Renal cortical epithelial cell (primary cell): ENCODE measurements at regions not wholly inside any gene's neighbourhood (a gene's known extent, or its start where the extent isn't known, plus 50 kb on each side); places are given as distances from the start of the nearest gene placed in this dataset.
"Not testable (repeated sequence)": the region's sequence is repeated elsewhere in the genome, so short reads cannot be mapped to it uniquely, and the experiment has no call there.

Source experiments
- DNase-seq: peaks from one replicate; pipeline ENCODE4 v3.0.0-alpha.2; 2011; ENCODE audit warnings: low read depth

DNA sequence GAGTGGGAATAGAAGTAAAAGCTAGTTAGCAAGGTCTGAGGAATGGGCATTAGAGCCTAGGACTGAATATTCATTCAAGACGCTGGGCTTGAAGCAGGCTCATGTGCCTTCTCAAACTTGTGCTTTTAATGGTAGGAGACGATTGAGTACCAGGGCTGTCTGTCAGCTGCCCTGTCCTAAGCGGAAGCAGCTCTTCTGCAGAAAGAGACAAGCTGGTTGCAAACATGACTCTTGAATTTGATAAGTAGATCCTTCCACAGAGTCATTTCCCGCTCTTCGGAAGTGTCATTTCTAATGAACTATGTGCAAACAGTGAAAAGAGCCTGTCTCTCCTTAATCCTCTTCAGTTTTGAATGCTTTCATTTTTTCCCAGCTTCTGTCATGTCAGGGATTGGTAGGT is 176.4 kb downstream of the TFAP2B start:
- DNase-seq: no peak

DNA sequence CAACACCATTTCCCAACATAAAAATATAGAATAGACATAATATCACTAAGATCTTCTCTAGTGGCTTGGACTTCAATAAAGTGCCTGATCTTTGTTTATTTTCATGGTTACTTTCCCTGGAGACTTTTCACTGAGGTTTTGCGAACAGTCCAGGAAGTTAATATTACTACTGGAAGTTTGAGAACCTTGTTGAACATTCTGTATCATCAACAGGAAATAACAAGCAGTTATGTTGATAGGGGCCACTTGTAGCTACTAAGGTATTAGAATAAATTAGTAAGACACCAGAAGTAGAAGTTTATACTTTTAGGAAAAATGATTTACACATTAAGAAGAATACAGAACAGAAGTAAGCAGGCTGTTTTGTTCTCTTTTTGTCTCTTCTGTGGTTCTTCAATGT is 180.2 kb downstream of the TFAP2B start:
- DNase-seq: peak; percentile 61

DNA sequence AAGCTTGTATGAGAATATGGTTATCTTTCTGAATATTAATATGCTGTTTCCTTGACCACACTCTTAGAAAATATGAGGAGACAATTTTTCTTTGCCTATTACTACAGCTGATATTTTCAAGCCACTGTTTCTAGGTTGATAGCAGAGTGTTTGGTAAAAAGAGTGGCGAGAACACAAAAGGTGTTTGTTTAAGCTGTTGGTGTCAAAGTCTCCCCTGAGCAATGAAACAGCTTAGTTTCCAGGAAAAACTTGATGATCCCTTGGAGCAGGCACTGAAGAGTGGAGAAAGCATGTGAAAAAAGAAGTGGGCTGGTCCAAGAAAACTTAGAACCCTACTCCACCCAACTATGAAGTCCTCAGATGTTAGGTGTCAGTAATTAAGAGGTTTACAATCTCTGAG is 182.7 kb downstream of the TFAP2B start:
- DNase-seq: no peak

DNA sequence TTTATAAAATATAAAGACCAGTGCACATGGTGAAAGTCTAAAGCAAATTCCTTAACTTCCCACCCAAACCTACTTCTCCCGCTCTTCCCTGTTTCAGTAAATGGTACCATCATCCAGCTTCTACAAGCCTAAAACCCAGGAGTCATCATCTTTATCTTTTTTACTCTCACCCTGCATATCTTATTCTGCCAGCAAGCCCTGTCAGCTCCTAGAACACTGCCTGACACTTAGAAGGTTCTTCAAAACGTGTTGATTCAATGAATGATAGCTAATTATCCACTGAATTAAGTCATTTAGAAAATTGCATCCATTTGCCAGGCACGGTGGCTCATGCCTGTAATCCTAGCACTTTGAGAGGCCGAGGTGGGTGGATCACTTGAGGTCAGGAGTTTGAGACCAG is 185.7 kb downstream of the TFAP2B start:
- no peak for DNase-seq

DNA sequence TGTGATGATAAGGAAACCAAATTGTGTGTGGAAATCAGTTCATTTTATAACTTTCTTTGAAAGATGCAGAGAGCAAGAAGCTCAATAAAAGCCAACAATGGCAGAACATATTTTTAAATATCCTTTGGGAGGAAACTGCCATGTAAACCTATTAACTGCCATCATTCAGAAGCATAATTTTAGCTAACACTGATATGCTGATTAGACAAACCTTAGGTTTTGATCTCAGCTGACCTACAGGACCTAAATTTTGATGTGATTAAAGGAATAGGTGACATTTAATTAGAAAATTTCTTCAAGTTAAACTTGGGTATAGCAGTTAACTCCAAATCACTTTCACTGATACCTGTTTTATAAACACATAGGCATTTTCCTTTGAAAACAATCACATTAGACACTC is 187.1 kb downstream of the TFAP2B start:
- DNase-seq: no peak

DNA sequence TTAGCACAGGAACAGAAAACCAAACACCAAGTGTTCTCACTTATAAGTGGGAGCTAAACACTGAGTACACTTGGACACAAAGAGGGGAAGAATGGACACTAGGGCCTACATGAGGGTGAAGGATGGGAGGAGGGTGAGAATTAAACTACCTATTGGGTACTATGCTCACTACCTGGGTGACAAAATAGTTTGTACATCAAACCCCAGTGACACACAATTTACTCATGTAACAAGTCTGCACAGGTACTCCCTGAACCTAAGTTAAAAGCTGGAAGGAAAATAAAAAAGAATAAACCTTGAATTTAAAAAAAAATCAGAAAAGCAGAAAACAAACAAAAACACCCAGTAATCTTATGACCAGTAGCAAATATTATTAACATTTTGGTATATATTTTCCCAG is 188.6 kb downstream of the TFAP2B start:
- no peak for DNase-seq

DNA sequence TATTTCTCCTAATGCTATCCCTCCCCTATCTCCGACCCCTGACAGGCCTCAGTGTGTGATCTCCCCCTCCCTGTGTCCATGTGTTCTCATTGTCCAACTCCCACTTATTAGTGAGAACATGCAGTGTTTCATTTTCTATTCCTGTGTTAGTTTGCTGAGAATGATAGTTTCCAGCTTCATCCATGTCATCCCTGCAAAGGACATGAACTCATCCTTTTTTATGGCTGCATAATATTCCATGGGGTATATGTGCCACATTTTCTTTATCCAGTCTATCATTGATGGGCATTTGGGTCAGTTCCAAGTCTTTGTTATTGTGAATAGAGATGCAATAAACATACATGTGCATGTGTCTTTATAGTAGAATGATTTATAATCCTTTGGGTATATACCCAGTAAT is 190.0 kb downstream of the TFAP2B start:
- DNase-seq: not testable (repeated sequence)

DNA sequence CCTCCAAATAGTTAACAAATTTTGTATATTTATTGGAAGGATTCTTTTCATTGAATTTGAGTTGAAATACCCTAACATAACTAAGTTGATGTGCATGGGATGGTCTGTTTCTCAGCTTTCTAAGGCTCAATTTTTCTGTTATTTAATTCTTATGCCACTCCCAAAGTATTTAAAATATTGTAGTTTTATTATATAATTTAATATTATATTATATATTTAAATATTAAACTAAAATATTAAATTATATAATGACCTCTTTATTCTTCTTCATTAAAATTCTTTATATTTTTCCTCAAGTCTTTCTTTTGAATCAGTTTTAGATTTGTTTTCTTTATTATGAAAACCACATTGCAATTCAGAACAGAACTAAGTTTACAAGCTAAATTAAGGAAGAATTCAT is 194.7 kb downstream of the TFAP2B start:
- DNase-seq: no peak

DNA sequence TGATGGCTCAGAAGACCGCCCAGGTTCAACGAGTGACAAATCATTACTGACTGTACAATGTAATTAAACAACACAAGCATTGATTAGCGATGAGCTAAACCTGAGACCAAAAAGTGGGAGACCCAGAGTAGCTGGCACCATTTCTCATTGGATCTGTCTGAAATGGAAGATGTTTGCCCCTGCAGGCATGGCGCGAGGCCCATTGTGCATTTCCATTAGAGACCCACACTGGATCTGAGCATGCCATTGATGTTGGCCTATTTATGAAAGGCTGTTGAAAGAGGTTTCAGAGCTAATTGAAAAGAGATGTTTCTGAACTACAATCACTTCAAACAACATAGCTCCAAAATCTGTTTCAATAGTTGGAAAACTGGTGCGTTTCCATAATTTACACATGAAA is 196.7 kb downstream of the TFAP2B start:
- DNase-seq: no peak

DNA sequence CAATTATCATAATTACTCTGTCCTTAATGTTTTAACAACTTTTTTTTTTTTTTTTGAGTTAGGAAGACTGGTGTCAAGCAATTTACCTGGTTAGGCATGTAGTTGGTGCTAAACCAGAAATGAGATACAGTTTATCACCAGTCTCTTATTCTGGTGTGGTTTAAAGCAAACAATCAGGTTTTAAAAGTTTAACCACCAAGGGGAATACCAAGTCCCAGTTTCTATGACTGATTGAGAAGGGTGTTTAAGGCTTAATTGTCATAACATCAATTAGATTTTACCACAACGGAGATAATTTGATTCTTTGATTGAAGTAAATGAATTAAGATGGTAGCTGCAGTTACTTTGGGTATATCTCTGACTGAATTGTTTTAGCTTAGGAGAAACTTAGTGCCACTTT is 197.8 kb downstream of the TFAP2B start:
- DNase-seq: no peak

DNA sequence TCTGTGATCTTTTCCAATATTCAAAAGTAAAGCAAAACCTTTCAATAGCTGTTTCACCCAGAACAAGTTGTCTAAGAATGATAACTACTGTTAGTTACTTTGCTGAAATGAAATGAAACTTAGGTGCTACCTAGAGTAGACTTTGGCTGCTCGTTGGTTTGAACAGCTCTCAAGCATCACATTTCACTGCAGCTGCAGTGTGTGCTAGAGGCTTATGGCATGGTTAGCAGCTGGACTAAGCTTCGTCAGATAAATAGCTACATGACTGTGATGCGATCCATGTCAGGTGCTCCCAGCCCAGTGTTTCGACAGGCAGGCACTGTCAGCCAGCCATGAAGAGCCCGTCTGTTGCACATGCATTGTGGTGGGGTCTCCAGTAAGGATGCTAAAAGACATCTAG is 201.1 kb downstream of the TFAP2B start:
- DNase-seq: peak; percentile 6

DNA sequence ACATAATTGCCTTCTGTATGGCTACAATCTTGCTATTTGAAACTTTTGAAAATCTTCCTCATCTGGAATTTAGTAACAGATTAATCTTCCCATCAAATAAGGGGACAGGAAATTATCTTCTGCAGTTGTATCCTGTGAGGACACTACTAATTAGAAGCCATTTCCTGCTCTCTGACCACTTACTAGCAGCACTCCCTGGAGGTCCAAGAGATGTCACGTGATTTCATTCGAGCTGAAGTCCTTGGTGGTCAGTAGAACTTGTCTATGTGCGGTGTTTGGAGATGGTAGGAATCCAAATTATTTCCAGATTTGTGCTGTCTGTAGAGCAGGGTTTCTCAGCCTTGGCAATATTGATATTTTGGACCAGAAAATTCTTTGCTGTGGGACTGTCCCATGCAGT is 202.5 kb downstream of the TFAP2B start:
- no peak for DNase-seq

DNA sequence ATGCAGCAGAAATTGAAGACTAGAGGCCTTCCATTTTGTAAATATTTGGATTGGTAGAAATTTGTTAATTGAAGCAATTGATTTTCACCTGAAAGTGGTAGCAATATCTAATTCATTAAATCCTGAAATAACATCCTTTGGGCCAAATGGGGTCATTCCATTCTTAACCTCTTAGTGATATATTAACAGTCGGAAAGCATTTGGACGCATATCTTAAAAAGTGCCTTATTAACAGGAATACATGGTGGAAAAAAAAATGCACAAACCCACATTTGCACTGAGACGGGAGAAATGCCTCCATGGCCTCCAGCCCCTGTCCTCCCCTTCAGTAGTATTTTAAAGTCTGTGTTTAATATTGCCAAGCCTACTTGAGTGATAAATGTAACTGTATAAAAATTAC is 205.5 kb downstream of the TFAP2B start:
- DNase-seq: peak; percentile 84

DNA sequence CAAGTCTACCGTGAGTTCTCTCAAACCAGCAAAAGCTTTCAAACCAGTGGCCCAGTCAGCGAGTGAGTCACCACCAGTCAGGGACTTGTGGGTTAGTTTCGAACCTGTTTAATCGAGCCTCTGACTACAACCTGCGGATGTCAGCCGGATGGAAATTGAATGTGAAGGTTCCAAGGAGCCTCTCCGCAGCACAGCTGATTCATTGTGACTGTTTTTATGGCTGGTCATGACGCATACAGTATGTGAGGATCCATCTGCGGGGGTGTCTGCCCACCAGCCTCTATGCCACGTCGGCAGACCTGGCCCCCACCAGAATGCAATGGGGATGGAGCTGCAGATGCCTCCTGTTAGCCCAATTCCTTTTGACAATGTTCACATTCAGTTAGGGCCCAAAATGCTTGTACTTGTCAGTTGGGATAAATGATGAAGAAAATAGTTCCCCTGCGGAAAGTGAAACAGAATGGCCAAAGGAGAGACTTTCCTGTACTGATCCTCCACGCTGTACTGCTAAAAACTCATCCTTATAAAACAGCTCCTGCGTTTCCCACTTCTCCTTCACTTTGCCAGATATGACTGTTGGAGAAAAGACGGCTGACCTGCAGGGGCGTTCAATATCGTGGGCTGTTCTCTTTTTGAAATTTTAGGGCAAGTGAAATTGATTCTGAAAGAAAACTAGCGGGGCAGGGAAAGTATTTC is 206.6 kb downstream of the TFAP2B start:
- DNase-seq: peak; percentile 92

DNA sequence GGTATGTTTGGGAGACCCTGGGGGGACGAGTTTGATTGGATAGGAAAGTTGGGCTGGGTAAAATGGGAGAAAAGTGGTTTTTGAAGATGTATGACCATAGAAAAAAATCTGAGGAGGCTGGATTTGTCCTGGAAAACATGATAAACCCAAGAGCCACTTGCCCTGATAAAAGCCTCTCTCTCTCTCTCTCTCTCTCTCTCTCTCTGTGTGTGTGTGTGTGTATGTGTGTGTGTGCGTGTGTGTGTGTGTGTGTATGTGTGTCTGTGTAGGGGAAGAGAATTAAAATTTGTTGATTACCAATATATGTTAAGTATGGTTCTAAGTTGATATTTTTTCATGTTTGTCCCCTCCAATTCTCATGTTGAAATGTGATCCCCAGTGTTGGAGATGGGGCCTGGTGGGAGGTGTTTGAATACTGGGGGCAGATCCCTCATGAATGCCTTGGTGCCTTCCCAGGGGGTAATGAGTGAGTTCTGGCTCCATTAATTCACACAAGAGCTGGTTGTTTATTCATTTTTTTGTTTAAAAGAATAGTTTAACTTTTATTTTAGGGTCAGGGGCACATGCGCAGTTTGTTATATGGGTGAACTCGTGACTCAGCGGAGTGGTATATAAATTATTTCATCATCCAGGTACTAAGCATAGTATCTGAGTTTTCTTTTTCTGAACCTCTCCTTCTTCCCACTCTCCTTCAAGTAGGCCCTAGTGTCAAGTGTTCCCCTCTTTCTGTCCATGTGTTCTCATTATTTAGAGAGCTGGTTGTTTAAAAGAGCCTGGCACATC is 208.8 kb downstream of the TFAP2B start:
- peak; percentile 34 for DNase-seq

DNA sequence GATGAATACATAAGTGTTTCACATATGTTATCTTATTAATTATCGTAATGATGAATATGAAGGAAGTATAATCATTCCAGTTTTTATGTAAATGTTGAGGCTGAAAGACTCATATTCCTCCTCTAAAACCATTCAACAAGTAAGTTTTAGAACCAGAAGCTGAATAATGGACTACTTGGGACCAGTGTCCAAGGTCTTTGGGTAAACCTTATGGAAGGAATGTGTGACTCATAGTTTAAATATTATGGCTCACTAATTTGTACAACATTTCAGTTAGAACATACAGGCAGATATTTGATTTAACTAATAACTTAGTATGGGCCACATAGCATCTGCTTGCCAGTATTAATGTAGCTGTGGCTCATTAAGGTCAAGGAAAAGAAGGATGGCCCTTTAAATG is 209.6 kb downstream of the TFAP2B start:
- peak; percentile 85 for DNase-seq

DNA sequence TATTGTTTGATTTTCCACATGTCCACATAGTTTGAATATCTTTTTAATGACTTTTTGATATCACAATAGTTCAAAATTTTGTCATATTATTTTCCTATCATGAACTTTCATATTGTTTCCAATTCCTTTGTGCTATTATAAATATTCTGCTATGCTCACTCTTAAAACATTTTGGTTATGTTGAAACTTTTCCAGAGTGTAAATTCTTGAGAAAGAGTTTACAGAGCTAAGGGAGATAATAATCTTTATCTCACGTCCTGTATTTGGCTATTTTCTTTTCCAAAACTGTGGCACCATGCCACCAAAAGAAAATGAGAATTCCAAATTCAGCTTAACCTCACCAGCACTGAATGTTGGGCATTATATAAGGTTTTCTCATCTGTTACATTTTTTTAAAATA is 210.9 kb downstream of the TFAP2B start:
- DNase-seq: no peak

DNA sequence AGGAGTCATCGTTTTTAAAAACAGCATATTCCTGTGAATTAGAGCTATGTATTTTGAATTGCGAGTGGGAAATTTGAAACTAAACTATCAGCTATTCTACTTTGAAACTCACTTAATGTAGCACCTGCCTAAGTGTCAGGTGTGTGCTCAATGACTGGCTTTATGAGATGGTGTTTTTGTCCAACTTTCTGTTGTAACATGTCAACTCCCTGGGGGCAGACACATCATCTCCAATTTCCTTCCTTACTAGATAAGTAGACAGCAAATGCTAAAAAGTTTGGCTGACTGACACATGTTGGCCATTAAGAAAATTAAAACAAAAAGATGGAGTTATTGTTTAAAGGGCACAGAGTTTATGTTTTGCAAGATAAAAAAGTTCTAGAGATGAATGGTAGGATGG is 226.9 kb downstream of the TFAP2B start:
- DNase-seq: no peak

DNA sequence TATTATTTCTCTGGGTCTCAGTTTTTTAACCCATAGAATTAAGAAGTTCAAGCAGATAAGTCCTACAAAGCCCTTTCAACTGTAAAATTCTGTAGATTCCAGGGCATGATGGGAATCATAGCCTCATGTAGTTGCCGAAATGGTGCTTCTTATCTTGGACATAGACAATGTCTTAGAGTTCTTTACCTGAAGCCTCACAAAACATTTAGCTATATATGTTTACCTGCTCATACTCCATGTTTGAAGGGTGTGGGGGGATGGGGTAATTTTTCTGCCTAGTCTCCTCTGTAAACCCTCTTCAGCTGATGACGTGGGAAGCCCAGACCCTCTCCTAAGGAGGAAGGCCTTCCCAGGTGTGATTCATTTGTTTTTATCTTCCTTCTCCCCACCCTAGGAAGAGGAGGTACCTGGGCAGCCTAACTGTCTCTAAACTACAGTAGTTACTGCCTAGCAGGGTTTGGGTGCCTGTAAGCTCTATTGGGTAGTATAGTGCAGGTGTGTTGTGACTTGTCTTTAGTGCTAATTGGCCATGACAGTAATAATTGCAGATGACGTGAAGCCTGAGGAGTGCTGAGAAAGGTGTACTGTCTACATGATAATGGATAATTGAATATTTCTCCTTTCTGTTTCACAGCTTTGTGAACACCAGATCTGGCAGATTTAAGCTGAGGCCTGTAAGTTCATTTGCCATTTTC is 230.8 kb downstream of the TFAP2B start:
- no peak for DNase-seq

DNA sequence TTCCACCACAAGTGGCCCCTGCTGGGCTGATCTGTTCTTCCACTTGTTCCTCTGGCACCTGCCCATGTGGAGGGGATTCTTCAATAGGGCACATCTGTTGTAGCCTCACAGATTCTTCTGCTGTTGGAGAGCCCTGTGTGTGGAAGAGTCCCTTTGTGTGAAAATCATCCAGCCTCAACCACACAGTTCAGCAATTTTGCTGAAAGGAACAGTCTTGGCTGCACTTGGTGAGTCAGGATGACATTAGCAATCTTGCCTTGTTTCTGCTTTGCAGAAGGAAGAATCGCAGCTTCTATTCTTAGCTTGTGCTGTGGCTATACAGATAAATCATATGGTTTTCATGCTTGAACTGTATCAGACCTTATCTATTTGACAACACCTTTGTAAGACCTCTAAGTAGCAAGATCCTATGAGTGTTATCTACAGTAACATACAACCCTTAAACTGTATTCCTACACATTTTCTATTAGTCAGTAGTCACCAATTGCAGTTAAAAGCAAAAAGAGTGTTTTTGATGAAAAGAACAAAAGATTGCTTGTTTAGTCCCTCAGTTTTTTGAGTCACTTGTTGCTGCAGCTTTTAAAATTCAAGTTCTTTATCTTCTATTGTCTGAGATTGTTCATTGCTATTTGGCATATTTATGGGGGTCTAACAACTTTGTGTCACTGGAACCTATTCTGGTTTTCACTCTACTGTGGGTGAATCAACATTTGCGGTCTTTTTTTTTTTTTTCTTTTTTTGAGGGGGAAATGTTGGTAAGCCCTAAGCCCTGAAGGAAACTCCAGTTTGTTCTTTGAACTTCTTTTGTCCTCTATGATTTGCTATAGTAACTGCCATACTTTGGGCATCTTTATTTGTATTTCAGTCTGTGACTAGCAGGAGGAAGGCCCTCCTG is 231.6 kb downstream of the TFAP2B start:
- DNase-seq: peak; percentile 85

DNA sequence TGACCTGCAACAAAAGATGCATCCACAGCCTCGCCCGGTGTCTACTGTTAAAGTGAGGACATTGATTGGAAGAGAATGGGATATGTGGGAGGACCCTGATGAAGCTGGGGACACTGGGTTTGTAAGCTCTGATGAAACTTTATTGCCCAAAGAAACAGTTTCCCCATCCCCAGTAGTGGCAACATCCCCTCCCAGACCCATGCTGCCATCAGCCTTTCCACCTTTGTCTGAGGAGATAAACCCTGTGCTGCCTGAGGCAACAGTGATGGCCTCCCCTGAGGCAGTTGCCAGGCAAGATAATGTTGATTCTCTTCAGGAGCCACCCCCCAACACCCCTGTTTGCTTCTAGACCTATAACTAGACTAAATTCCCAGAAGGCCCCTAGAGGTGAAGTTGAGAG is 234.0 kb downstream of the TFAP2B start:
- DNase-seq: not testable (repeated sequence)

DNA sequence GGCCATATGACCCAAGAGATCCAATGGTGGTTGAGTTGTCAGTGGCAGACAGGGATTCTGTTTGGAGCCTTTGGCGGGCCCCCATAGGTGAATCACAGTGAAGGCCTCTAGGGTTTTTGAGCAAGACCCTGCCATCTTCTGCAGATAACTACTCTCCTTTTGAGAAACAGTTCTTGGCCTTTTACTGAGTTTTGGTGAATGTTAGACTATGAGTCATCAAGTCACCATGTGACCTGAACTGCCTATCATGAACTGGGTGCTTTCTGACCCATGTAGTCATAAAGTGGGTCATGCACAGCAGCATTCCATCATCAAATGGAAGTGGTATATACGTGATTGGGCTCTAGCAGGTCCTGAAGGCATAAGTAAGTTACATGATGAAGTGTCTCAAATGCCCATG is 236.6 kb downstream of the TFAP2B start:
- DNase-seq: not testable (repeated sequence)
